KG1 (cell line): ENCODE measurements at regions not wholly inside any gene's neighbourhood (a gene's known extent, or its start where the extent isn't known, plus 50 kb on each side); places are given as distances from the start of the nearest gene placed in this dataset.
"Not testable (repeated sequence)": the region's sequence is repeated elsewhere in the genome, so short reads cannot be mapped to it uniquely, and the experiment has no call there.

ENCODE experiments used
- DNase-seq: peaks from one replicate; lab custom pipeline; 2025; lab: John Stamatoyannopoulos, UW

GRCh38 chr2:13212115-13212514, 495.4 kb downstream of the TRIB2 start:
- DNase-seq, result no peak

- DNase-seq, result no peak
Observed at GRCh38 chr2:13218205-13218604, 501.5 kb downstream of the TRIB2 start.

GRCh38 chr2:13227578-13227977, 510.8 kb downstream of the TRIB2 start:
- no peak for DNase-seq

DNA sequence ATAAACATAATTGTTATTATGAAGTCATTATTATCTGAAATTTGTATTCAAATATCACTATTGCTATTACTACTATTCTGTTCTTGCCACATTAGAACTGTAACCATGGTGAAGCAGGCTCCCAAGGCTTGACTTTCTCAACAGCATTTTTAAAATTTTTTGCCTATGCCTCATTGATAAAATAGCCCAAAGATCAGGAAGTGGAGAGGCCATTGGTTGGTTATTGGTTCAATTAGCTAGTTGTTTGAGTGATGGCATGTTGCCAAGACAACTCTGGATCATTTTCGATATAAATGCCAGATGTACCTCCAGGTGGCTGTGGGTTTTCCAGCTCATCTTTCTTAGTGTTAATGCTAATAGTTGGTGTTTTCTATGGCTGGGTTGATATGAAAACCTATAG, 513.5 kb downstream of the TRIB2 start:
- DNase-seq, result no peak

GRCh38 chr2:13240061-13240460, 523.3 kb downstream of the TRIB2 start:
- no peak for DNase-seq

DNA sequence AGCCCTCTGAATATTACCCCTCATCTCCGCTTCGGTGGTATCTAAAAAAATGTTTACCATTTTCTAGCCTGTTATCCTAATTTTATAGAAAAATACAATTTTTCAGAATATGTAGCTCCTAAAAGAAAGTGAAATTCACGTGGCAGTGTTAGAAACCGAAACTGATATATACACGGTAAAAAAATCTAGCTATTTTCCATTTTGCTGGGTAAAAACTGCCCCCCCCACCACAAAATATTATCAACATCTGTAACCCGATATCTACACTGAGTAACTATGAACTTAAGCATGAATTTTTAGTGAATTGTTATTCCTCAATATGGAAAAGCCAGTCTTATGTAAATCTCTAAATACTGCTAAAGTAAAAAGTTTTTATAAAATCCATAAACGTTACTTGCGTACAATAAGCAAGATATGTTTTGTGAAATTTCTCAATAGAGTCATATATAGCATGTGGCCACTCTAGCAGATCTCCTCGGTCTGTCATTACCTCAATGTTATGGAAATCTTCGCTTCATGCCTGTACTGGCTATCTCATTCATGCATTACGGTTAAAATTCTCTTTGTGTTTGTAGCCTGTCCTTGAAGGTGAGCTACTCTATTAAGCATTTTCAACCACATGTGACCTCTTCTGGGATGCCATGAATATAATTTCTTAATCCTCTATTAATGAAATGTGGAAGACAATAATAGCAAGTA, 524.2 kb downstream of the TRIB2 start:
- DNase-seq, result no peak

DNA sequence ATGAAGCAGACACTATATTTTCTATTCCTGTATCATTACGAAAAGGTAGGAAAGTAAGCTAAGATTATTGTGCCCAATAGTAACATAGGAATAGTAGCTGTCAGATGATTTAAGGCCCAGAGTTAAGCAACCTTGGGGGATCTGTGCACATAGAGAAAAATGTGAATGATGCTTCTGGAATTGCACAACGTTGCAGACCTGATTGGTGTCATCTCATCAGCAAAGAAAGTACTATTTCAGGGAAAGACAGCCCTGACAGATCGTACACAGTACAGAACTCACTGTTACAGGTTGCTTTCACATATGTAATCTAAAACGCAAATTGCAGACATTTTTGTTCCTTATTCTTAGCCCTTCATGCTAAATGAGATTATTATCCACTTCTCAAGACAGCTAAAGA, 535.9 kb downstream of the TRIB2 start:
- DNase-seq, result no peak

- DNase-seq, result no peak
Observed at GRCh38 chr2:13255485-13255884, 538.7 kb downstream of the TRIB2 start.

- DNase-seq, result no peak
Observed at GRCh38 chr2:13260402-13260801, 543.7 kb downstream of the TRIB2 start.

- DNase-seq, result no peak
Observed at GRCh38 chr2:13266166-13266565, 549.4 kb downstream of the TRIB2 start.

DNA sequence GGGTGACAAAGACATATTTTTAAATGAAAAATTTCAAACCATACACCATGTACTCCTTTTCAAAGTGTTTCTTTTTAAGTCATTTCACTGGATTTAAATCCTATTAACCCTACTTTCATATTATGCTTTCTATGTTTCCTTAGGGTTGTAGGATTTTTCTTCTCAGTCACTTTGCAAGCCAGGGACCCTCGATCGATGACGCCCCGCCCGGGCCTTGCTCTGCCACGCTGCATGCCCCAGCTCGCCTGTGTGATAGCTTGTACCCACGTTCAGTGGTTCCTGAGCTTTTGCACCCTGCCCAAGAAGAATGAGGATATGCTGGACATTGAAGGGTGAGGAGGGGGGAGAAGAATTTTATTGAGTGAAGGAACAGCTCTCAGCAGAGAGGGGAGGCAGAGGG, 568.0 kb downstream of the TRIB2 start:
- DNase-seq, result no peak

DNA sequence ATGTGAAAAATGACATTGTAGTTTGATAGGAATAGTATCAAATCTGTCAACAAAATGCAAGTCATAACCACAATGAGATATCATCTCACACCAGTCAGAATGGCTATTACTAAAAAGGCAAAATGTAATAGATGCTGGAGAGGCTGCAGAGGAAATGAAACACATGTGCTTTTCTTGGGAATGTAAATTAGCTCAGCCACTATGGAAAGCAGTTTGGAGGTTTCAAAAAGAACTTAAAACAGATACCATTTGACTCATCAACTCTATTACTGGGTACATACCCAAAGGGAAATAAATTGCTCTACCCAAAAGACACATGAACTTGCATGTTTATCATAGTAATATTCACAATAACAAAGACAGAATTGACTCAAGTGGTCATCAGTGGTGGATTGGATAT, 572.6 kb downstream of the TRIB2 start:
- no peak for DNase-seq

DNA sequence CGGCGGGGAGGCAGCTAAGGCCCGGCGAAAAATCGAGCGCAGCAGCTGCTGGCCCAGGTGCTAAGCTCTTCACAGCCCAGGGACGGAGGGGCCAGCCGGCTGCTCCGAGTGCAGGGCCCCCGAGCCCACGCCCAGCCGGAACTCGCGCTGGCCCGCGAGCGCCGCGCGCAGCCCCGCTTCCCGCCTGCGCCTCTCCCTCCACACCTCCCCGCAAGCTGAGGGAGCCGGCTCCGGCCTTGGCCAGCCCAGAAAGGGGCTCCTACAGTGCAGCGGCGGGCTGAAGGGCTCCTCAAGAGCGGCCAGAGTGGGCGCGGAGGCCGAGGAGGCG, 591.7 kb downstream of the TRIB2 start:
- not testable (repeated sequence) for DNase-seq

DNA sequence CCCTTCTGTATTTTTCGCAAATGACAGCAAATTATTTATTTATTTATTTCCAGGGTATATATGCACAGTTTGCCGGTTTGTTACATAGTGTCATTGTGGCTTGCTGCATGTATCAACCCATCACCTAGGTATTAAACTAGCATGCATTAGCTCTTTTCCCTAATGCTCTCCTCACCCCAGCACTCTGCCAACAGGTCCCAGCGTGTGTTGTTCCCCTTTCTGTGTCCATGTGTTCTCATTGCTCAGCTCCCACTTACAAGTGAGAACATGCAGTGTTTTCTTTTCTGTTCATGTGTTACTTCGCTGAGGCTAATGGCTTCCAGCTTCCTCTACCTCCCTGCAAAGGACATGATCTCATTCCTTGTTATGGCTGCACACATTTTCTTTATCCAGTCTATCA, 592.3 kb downstream of the TRIB2 start:
- no peak for DNase-seq

DNA sequence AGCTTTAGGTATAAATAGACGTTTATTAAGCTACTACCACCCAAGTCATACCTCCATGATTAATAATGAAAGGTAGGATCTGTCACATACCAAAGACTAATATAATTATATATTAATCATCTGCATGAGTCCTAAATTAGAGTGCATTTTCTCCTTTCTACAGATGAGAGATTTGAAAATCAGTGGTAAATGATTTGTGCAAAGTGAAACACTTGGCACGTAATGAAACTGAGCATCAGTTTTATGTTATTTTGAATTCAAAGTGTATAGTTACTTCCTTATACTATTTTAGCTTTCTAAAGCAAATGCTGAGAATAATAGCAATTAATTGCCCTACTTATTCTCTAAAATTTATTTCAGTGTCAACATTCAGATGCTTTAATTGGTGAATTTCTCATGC, 615.3 kb downstream of the TRIB2 start:
- no peak for DNase-seq

DNA sequence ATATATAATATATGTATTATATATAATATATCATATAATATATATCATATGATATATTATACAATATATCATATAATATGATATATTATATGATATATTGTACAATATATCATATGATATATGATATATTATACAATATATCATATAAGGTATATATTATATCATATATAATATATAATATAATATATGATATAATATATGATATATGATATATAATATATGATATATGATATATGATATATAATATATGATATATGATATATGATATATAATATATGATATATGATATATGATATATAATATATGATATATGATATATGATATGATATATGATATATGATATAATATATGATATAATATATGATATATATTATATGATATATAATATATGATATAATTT, 617.3 kb downstream of the TRIB2 start:
- DNase-seq, result not testable (repeated sequence)

- DNase-seq, result no peak
Observed at GRCh38 chr2:13334545-13334944, 617.8 kb downstream of the TRIB2 start.

DNA sequence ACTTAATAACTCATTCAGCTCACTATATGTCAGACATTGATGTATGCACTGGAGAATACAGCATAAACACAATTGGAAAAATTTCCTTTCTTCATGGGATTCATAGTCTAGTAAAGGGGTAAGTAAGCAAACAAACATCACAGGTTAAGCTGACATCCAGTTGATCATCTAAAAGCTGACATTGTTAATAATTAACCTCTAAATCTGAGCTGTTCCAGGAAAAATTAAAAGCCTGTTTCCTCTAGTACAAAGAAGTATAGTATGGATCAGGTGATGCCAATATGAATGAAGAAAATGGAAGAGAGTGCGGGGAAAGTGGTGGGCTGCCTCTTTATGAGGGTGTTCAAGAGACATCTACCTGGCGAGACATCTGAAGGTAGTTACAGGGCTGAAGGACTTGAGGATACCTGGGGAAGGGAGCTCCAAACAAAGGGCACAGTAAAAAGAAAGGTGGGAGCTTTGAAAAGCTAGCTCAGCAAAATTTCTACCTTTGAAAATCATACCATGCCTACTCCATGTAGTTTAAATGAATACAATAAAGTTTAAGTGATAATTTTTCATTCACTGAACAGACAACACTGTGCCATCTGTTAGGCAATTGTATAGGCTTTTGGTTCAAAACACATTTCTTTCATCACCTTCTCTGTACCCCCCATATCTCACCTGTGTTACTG, 619.3 kb downstream of the TRIB2 start:
- no peak for DNase-seq

DNA sequence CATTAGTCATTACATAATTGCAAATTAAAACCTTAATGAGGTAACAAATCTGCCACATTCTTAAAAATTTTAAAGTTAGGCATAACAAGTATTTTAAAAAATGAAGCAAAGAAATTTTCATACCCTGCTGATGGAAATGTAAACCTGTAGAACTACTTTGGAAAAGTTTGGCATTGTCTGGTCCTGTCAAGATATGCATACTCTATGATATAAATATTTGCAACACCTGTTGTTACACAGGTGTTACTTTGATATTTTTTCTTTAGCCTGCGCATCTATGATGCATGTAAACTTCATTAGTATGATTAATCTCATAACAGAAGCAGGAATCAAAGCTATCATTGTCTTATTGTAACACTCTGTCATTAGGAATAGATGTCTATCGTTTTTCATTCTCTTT, 634.3 kb downstream of the TRIB2 start:
- no peak for DNase-seq

- DNase-seq, result no peak
Observed at GRCh38 chr2:13353083-13353482, 636.3 kb downstream of the TRIB2 start.

GRCh38 chr2:13354031-13354430, 637.3 kb downstream of the TRIB2 start:
- DNase-seq, result no peak

GRCh38 chr2:13381928-13382327, 665.2 kb downstream of the TRIB2 start:
- DNase-seq, result not testable (repeated sequence)

GRCh38 chr2:13389172-13389571, 672.4 kb downstream of the TRIB2 start:
- not testable (repeated sequence) for DNase-seq

GRCh38 chr2:13390676-13391075, 673.9 kb downstream of the TRIB2 start:
- no peak for DNase-seq
